CD14-positive monocyte (primary cell): ENCODE measurements at regions not wholly inside any gene's neighbourhood (a gene's known extent, or its start where the extent isn't known, plus 50 kb on each side); places are given as distances from the start of the nearest gene placed in this dataset.

ENCODE experiments used
- DNase-seq, 3 donors: peaks; one replicate each; pipeline ENCODE4 v3.0.0-alpha.2; 2011 to 2022
- H2AFZ ChIP-seq: 2 replicates; pipeline ENCODE4 v1.6.0; 2012; ENCODE audit warnings: mild to moderate bottlenecking, low read depth, low read length, inconsistent platforms; ENCODE audit not compliant: insufficient read depth, poor library complexity, severe bottlenecking
- H3K27ac ChIP-seq, 2 donors: 1 replicate in 1 of 2; 2 replicates in 1 of 2; pipeline ENCODE4 v1.5.1; 2012 to 2013; ENCODE audit warnings: low read length in 2 of 2, control low read depth in 1 of 2, inconsistent platforms in 1 of 2, low read depth in 1 of 2, mild to moderate bottlenecking in 1 of 2
- H3K27me3 ChIP-seq, 2 donors: one replicate each; pipeline versions ENCODE4 v1.6.0 to v1.6.1; 2011 to 2013; ENCODE audit warnings: low read length in 2 of 2; ENCODE audit not compliant: control insufficient read depth in 2 of 2, insufficient read depth in 2 of 2
- H3K36me3 ChIP-seq, 2 donors: replicated peaks in 1 of 2; 1 replicate in 1 of 2; 2 replicates in 1 of 2; pipeline versions ENCODE4 v1.5.1 to v1.6.1; 2012 to 2013; ENCODE audit warnings: low read length in 2 of 2, control low read depth in 1 of 2, inconsistent platforms in 1 of 2, mild to moderate bottlenecking in 1 of 2; ENCODE audit not compliant: insufficient read depth in 2 of 2, control insufficient read depth in 1 of 2
- H3K4me1 ChIP-seq, 2 donors: 1 replicate in 1 of 2; 2 replicates in 1 of 2; pipeline versions ENCODE4 v1.5.1 to v1.6.1; 2012 to 2013; ENCODE audit warnings: low read length in 2 of 2, control low read depth in 1 of 2, inconsistent platforms in 1 of 2, mild to moderate bottlenecking in 1 of 2, moderate library complexity in 1 of 2; ENCODE audit not compliant: insufficient read depth in 2 of 2, control insufficient read depth in 1 of 2
- H3K4me2 ChIP-seq: replicated peaks from 2 replicates; pipeline ENCODE3; 2012; ENCODE audit warnings: low read length, moderate library complexity, mild to moderate bottlenecking; ENCODE audit not compliant: poor library complexity, severe bottlenecking; ENCODE audit errors: extremely low read depth
- H3K4me3 ChIP-seq, 3 experiments: fragments of 200-600 bp in 1 of 3; sonication (generic) in 1 of 3; replicated peaks in 1 of 3; 1 replicate in 2 of 3; 2 replicates in 1 of 3; pipeline ENCODE4 v1.5.1; 2011 to 2013; ENCODE audit warnings: low read length in 3 of 3, mild to moderate bottlenecking in 3 of 3, control low read depth in 2 of 3, low read depth in 2 of 3, inconsistent platforms in 1 of 3, moderate library complexity in 1 of 3
- H3K79me2 ChIP-seq: 2 replicates; pipeline ENCODE4 v1.6.0; 2012; ENCODE audit warnings: mild to moderate bottlenecking, control low read depth, inconsistent platforms, low read length, moderate library complexity; ENCODE audit not compliant: insufficient read depth
- H3K9ac ChIP-seq: 2 replicates; pipeline ENCODE4 v1.6.0; 2017; ENCODE audit warnings: low read length, mild to moderate bottlenecking; ENCODE audit not compliant: insufficient read depth, poor library complexity, severe bottlenecking
- H3K9me3 ChIP-seq, 2 donors: replicated peaks in 1 of 2; 1 replicate in 1 of 2; 2 replicates in 1 of 2; pipeline versions ENCODE4 v1.5.1 to v1.6.1; 2012 to 2013; ENCODE audit warnings: low read length in 2 of 2, control low read depth in 1 of 2; ENCODE audit not compliant: control insufficient read depth in 1 of 2, insufficient read depth in 1 of 2
- H4K20me1 ChIP-seq: 2 replicates; pipeline ENCODE4 v1.6.0; 2012; ENCODE audit warnings: mild to moderate bottlenecking, low read length, control low read depth, moderate library complexity; ENCODE audit not compliant: insufficient read depth
- H3K27ac Mint-ChIP-seq, 7 donors: one replicate each; pipeline ENCODE4 v1.8.0; 2020; ENCODE audit warnings: mild to moderate bottlenecking in 7 of 7, mixed read lengths in 7 of 7, moderate library complexity in 6 of 7, inconsistent platforms in 2 of 7
- H3K27me3 Mint-ChIP-seq, 3 donors: one replicate each; pipeline ENCODE4 v1.8.0; 2021 to 2022; ENCODE audit warnings: low read depth in 3 of 3, mild to moderate bottlenecking in 3 of 3, mixed read lengths in 3 of 3, moderate library complexity in 3 of 3, inconsistent platforms in 1 of 3
- H3K36me3 Mint-ChIP-seq, 2 donors: one replicate each; pipeline ENCODE4 v1.8.0; 2020; ENCODE audit warnings: mixed read lengths in 2 of 2, inconsistent platforms in 1 of 2, mild to moderate bottlenecking in 1 of 2
- H3K4me1 Mint-ChIP-seq: one replicate; pipeline ENCODE4 v1.8.0; 2020; ENCODE audit warnings: mild to moderate bottlenecking, mixed read lengths
- H3K4me3 Mint-ChIP-seq, 2 donors: one replicate each; pipeline ENCODE4 v1.8.0; 2020; ENCODE audit warnings: mild to moderate bottlenecking in 2 of 2, mixed read lengths in 2 of 2, moderate library complexity in 1 of 2
- H3K9me3 Mint-ChIP-seq, 7 donors: one replicate each; pipeline ENCODE4 v1.8.0; 2020 to 2022; ENCODE audit warnings: mixed read lengths in 7 of 7, mild to moderate bottlenecking in 6 of 7, moderate library complexity in 6 of 7, inconsistent platforms in 2 of 7
- CTCF ChIP-seq: fragments of 200-600 bp; IDR thresholded peaks from one replicate; pipeline ENCODE4 v1.8.0; 2022; ENCODE audit warnings: antibody characterized with exemption, mild to moderate bottlenecking
- WGBS: methylation state at CpG from one replicate; pipeline ENCODE4 v1.1.5; 2013; ENCODE audit warnings: missing lambda C conversion rate; ENCODE audit not compliant: insufficient coverage; 5-methylcytosine and 5-hydroxymethylcytosine counted together
- intact Hi-C, 2 donors: fragments of 100-400 bp; cut with micrococcal nuclease; formaldehyde crosslinking; loops; one replicate each; pipeline versions ENCODE4 v1.15.0 to v1.15.1; 2023

- Histone ChIP-seq H4K20me1 (peaks cover 94% of the 10 kb centered on the region), H3K4me2 (no peak overlapping the region), H3K4me1 (peaks cover 33 to 41% of the 10 kb centered on the region in 2 donors), H3K27ac (no peak overlapping the region), H3K79me2 (peaks cover 6% of the 10 kb centered on the region), H3K4me3 (no peak overlapping the region), H3K27me3 (no peaks in the 10 kb centered on the region), H3K36me3 (peaks cover 21 to 77% of the 10 kb centered on the region in 2 donors), H3K9ac (no peak overlapping the region), H2AFZ (no peak overlapping the region), H3K9me3 (no peaks in the 10 kb centered on the region)
- intact Hi-C loops = no loop called here
- Mint-ChIP-seq H3K27ac (no peak overlapping the region), H3K9me3 (peaks cover 0 to 6% (median 1%) of the 10 kb centered on the region in 7 donors), H3K27me3 (no peaks in the 10 kb centered on the region), H3K4me3 (no peak overlapping the region), H3K36me3 (peaks cover 72 to 75% of the 10 kb centered on the region in 2 donors), H3K4me1 (peaks cover 43% of the 10 kb centered on the region)
- no peak for TF ChIP-seq CTCF
- DNase-seq = peak in 1 of 3 donors; percentile 61
- WGBS = no CpG with 5 or more reads among the region's 4 CpGs
These were observed 78.0 kb downstream of the CYRIA start for GRCh38 chr2:16587601-16588000.

- Mint-ChIP-seq H3K4me3 (peak overlapping the region; percentile 34 to 56), H3K27me3 (no peaks in the 10 kb centered on the region), H3K9me3 (peaks cover 0 to 6% (median 1%) of the 10 kb centered on the region in 7 donors), H3K36me3 (peaks cover 63 to 67% of the 10 kb centered on the region in 2 donors), H3K4me1 (peaks cover 43% of the 10 kb centered on the region), H3K27ac (peak overlapping the region; percentile 61 to 91 (median 81))
- H3K4me1 ChIP-seq = peaks cover 33 to 41% of the 10 kb centered on the region in 2 donors
- H2AFZ ChIP-seq = no peak overlapping the region
- H3K9me3 ChIP-seq = no peaks in the 10 kb centered on the region
- peaks cover 94% of the 10 kb centered on the region for H4K20me1 ChIP-seq
- H3K36me3 ChIP-seq = peaks cover 24 to 65% of the 10 kb centered on the region in 2 donors
- H3K4me3 ChIP-seq = peak overlapping the region in 1 of 3 experiments; percentile 26
- H3K27me3 ChIP-seq = no peaks in the 10 kb centered on the region
- peak overlapping the region; percentile 56 to 74 for H3K27ac ChIP-seq
- TF ChIP-seq CTCF = no peak
- no peak overlapping the region for H3K9ac ChIP-seq
- H3K79me2 ChIP-seq = peaks cover 8% of the 10 kb centered on the region
- DNase-seq = peak; percentile 47 to 75 (median 71)
- intact Hi-C loops = no loop called here
- WGBS = 0% methylated on average over 1 of the region's 2 CpGs
- peak overlapping the region; percentile 53 for H3K4me2 ChIP-seq
These were observed 80.7 kb downstream of the CYRIA start for GRCh38 chr2:16584824-16585540.
